IPS DF 6.9 (cell line): ENCODE measurements at regions not wholly inside any gene's neighbourhood (a gene's known extent, or its start where the extent isn't known, plus 50 kb on each side); places are given as distances from the start of the nearest gene placed in this dataset.
"Not testable (repeated sequence)": the region's sequence is repeated elsewhere in the genome, so short reads cannot be mapped to it uniquely, and the experiment has no call there.

Experiments
- DNase-seq: peaks from one replicate; pipeline ENCODE4 v3.0.0-alpha.2; 2013; ENCODE audit warnings: low read depth, low spot score
- H3K27ac ChIP-seq: one replicate; pipeline ENCODE4 v1.5.1; 2013; ENCODE audit warnings: low read length, control low read depth
- H3K27me3 ChIP-seq: 2 replicates; pipeline ENCODE4 v1.6.1; 2013; ENCODE audit warnings: mild to moderate bottlenecking, low read length; ENCODE audit not compliant: control insufficient read depth, insufficient read depth
- H3K36me3 ChIP-seq: 2 replicates; pipeline ENCODE4 v1.6.1; 2013; ENCODE audit warnings: low read length; ENCODE audit not compliant: control insufficient read depth, insufficient read depth
- H3K4me1 ChIP-seq: 2 replicates; pipeline ENCODE4 v1.6.1; 2013; ENCODE audit warnings: low read length; ENCODE audit not compliant: control insufficient read depth, insufficient read depth
- H3K4me3 ChIP-seq: 2 replicates; pipeline ENCODE4 v1.5.1; 2013; ENCODE audit warnings: mild to moderate bottlenecking, low read length
- H3K9me3 ChIP-seq: 2 replicates; pipeline ENCODE4 v1.6.1; 2013; ENCODE audit warnings: low read length, inconsistent platforms; ENCODE audit not compliant: control insufficient read depth, insufficient read depth
- WGBS: extraction: QIAGEN DNeasy Blood & Tissue Kit; methylation state at CpG from one replicate; pipeline ENCODE4 v1.1.7; 2013; ENCODE audit warnings: mixed read lengths, missing lambda C conversion rate; ENCODE audit not compliant: insufficient read length, insufficient coverage; 5-methylcytosine and 5-hydroxymethylcytosine counted together

DNA sequence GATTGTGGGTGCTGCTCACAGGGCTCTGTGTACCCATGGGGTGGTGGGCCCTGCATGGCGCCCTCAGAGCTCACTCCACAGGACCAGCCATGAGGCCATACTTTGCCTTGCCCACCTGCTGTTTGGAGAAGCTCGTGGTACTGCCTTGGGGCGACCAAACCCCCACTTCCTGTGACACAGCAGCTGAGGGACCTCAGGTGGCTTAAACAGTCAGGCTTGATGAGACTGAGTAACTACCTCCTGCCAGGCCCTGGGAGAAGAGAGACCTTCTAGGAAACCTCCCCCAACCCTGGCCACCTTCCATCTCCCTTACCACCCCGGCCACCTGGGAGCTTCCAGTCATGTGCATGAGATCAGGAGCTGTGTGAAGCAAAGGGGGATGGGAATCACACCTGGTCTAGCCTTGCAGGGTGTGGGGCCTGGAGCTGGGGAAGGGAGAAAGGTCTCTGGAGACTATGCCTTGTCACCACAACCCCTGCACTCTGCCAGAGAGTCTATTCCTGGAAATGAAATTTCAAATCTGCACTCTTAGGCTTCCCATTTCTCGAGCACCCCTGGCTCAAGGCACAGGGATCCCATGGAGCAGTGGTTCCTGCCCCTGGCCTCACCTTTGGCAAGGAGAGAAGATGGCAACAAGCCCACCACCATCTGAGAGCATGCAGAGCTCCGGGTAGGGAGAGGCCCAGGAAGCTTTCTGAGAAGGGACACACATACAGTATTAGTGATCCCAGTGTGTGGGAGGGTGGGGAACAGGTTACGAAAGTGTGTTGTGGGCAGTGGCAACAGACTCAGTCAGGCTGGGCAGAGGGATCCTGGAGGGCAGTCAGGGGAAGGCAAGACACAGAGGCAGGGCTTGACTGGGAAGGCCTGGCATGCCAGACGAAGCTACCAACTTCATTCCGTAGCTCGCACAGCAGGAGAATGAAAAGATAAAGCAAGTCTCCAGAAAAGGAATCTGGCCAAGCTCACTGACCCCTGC lies 125.0 kb downstream of the URI1 start:
- no CpG with 5 or more reads among the region's 10 CpGs for WGBS

DNA sequence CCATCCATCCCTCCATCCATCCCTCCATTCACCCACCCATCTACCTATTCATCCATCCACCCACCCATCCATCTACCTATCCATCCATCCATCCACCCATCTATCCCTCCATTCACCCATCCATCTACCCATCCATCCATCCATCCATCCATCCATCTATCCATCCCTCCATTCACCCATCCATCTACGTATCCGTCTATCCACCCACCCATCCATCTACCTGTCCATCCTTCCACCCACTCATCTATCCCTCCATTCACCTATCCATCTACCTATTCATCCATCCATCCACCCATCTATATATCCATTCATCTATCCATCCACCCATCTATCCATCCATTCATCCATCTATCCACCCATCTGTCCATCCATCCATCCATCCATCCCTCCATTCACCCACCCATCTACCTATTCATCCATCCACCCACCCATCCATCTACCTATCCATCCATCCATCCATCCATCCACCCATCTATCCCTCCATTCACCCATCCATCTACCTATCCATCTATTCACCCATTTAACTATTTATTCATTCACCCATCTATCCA lies 126.0 kb downstream of the URI1 start:
- 100% methylated on average over 2 of the region's 2 CpGs for WGBS
- H3K4me3 ChIP-seq, H3K27me3 ChIP-seq, H3K9me3 ChIP-seq, H3K4me1 ChIP-seq, H3K36me3 ChIP-seq, DNase-seq, H3K27ac ChIP-seq: not testable (repeated sequence)

More for the DNA sequence above, 125.0 kb downstream of the URI1 start:
- Histone ChIP-seq H3K27ac (no peak overlapping the region), H3K9me3 (no peaks in the 10 kb centered on the region), H3K4me1 (no peaks in the 10 kb centered on the region; the same call in 1 of the 2 replicates), H3K36me3 (no peaks in the 10 kb centered on the region), H3K27me3 (no peaks in the 10 kb centered on the region), H3K4me3 (no peak overlapping the region)
- DNase-seq, result no peak

DNA sequence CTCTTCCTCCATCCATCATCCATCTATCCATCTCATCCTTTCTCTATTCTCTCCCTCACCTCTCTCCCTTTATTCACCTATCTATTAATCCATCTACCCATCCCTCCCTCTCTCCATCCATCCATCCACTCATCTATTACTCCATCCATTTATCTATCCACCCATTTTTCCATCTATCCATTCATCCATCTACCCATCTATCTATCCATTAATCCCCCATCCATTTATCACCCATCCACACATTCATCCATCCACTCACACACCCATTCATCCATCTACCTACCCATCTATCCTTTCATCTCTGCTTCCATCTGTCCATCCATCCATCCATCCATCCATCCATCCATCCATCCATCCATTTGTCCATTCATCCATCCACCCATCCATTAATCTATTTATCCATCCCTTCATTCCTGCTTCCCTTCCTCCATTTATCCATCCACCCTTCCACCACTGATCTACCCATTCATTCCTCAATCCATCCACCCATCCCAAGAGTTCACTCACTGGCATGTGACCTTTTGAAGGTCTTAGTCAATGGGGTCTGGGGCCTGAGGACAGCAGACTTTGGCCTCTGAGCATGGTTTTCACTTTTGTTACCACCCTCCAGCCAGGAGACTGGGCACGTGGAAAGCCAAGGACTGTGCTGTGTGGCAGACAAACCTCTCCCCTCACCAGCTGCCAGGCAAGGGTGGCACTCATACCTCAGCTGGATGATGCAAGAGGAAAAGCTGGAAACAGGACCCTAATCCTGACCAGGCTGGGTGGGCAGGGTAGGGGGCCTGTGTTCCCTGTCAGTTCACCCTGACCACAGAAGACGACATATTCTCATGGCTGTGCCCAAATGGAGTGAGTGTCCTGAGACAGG lies 126.7 kb downstream of the URI1 start:
- no CpG with 5 or more reads among the region's 2 CpGs for WGBS
- no peak for DNase-seq

GRCh38 chr19:30069535-30070197 lies 127.6 kb downstream of the URI1 start:
- no peak overlapping the region for H3K27ac ChIP-seq
- no peaks in the 10 kb centered on the region; the same call in 1 of the 2 replicates for H3K4me1 ChIP-seq
- H3K27me3 ChIP-seq, result no peaks in the 10 kb centered on the region
- no peak overlapping the region for H3K4me3 ChIP-seq
- no peaks in the 10 kb centered on the region for H3K36me3 ChIP-seq
- no peaks in the 10 kb centered on the region for H3K9me3 ChIP-seq
- no CpG with 5 or more reads among the region's 8 CpGs for WGBS
- no peak for DNase-seq

More for the DNA sequence above, 126.7 kb downstream of the URI1 start:
- Histone ChIP-seq H3K27me3 (no peaks in the 10 kb centered on the region), H3K4me3 (no peak overlapping the region), H3K9me3 (no peaks in the 10 kb centered on the region), H3K4me1 (no peaks in the 10 kb centered on the region; the same call in 1 of the 2 replicates), H3K27ac (no peak overlapping the region), H3K36me3 (no peaks in the 10 kb centered on the region)

- Histone ChIP-seq H3K4me1 (no peaks in the 10 kb centered on the region; the same call in 1 of the 2 replicates), H3K4me3 (no peak overlapping the region), H3K36me3 (no peaks in the 10 kb centered on the region), H3K27ac (no peak overlapping the region), H3K9me3 (no peaks in the 10 kb centered on the region), H3K27me3 (no peaks in the 10 kb centered on the region)
- WGBS, result no CpG with 5 or more reads among the region's 29 CpGs
- DNase-seq, result no peak
Measured at GRCh38 chr19:30070198-30070967, 128.3 kb downstream of the URI1 start.

DNA sequence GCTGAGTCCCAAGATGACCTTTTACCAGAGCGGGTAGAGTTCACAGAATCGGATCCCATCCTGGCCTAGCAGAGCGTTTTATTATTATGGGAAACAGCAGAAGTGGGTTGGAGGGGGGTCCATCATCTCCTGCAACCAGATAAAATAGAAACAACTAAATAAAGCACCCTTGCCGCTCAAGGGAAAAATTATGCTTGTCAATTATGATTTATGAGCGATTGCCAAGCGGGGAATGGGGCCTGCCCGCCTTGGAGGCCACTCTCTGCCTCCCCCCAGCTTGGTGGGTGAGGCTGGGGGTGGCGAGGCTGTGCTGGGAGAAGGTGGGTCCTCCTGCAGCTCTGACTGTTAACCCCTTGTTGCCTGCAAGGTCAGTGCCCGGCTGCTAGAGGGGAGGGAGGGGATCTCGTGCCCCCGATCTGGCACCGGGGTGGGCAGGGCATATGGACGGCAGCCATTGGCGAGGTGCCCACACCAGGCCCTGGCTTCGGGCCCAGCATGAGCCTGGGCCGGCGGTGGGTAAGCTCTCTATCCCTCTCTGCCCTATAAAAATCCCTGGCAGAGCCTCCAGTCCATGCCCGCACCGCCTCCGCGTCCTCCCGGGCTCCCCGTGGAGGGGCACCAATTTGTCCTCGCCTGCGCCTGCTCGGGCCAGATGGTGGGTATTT lies 129.1 kb downstream of the URI1 start:
- Histone ChIP-seq H3K4me1 (no peaks in the 10 kb centered on the region; the same call in 1 of the 2 replicates), H3K27ac (no peak overlapping the region), H3K9me3 (no peaks in the 10 kb centered on the region), H3K4me3 (no peak overlapping the region), H3K27me3 (no peaks in the 10 kb centered on the region), H3K36me3 (no peaks in the 10 kb centered on the region)
- no CpG with 5 or more reads among the region's 26 CpGs for WGBS
- no peak for DNase-seq

GRCh38 chr19:30071871-30072270 lies 129.8 kb downstream of the URI1 start:
- H3K4me3 ChIP-seq, result no peak overlapping the region
- no peaks in the 10 kb centered on the region; the same call in 1 of the 2 replicates for H3K4me1 ChIP-seq
- no peak overlapping the region for H3K27ac ChIP-seq
- WGBS, result no CpG with 5 or more reads among the region's 15 CpGs
- no peak for DNase-seq
- H3K27me3 ChIP-seq, result no peaks in the 10 kb centered on the region
- H3K36me3 ChIP-seq, result no peaks in the 10 kb centered on the region
- no peaks in the 10 kb centered on the region for H3K9me3 ChIP-seq

DNA sequence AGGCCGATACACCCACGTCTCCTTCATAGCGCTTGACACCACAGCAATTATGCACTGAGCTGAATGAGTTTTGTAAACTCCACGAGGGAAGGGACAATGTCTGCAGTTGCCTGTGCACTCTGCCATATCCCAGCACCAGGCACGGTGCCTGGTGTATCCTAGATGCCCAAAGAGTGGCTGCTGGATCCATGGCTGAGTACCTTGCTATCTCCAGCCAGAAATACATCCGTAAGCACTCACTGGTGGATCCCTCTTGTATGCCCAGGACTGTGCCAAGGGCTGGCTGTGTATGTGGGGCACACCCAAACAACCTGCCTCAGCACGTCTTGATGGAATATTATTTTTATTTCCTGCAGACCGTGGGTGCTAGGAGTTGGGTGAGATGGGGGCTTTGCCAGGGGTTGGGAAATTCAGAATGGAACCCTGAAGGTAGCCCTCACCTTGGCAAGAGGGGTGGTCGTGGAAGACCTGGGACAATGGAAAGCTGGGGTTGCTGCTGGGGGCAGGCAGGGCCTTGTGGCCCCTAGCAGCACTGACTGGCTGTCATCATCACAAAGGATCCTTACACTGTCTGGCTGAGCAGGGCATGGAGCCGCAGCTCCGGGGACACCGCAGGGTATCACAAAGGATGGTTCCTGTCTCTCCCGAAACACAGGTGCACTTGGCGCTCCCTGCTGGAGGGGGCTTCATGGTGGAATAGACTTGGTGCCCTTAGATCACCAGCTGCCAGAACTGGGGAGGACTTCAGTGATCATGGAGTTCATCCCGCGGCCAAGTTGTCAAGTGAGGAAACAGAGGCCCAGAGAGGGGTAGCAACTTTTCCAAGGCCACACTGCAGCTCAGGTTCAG lies 131.3 kb downstream of the URI1 start:
- DNase-seq, result no peak
- Histone ChIP-seq H3K36me3 (no peaks in the 10 kb centered on the region), H3K27ac (no peak overlapping the region), H3K9me3 (no peaks in the 10 kb centered on the region), H3K4me1 (no peaks in the 10 kb centered on the region; the same call in 1 of the 2 replicates), H3K27me3 (no peaks in the 10 kb centered on the region), H3K4me3 (no peak overlapping the region)
- no CpG with 5 or more reads among the region's 16 CpGs for WGBS
